ENCODE measurements at regions not wholly inside any gene's neighbourhood (a gene's known extent, or its start where the extent isn't known, plus 50 kb on each side); places are given as distances from the start of the nearest gene placed in this dataset.

GRCh38 chr17:15119968-15120367, 145.2 kb downstream of the PMP22 start:
- TF ChIP-seq FOXA3 (CRISPR knock-in tag; conservative IDR thresholded peaks at IDR 0.05 in 1 of 2, IDR thresholded peaks at IDR 0.05 in 1 of 2) (no peak), CTCF (IDR thresholded peaks at IDR 0.05 in 2 of 3, conservative IDR thresholded peaks at IDR 0.05 in 1 of 3; ENCODE audit: insufficient read depth in 2 of 3, low read depth in 1 of 3, low read length in 3 of 3) (no peak), FIP1L1 (IDR thresholded peaks at IDR 0.05; ENCODE audit: low read depth, low read length, poor library complexity, severe bottlenecking) (no peak), SP1 (CRISPR knock-in tag; IDR thresholded peaks at IDR 0.05) (no peak), PHB2 (IDR thresholded peaks at IDR 0.05; ENCODE audit: low read depth) (no peak), JUNB (CRISPR knock-in tag; conservative IDR thresholded peaks at IDR 0.05) (no peak), SIN3B (IDR thresholded peaks at IDR 0.05; ENCODE audit: low read depth) (no peak), TRIM24 (IDR thresholded peaks at IDR 0.05) (no peak), HSF4 (CRISPR knock-in tag; IDR thresholded peaks at IDR 0.05; ENCODE audit: borderline replicate concordance) (no peak), E2F4 (CRISPR knock-in tag; IDR thresholded peaks at IDR 0.05; ENCODE audit: low read depth) (no peak)
